Erythroblast (primary cell): ENCODE measurements at regions not wholly inside any gene's neighbourhood (a gene's known extent, or its start where the extent isn't known, plus 50 kb on each side); places are given as distances from the start of the nearest gene placed in this dataset.

ENCODE experiments used
- GATA1 ChIP-seq: IDR thresholded peaks from 2 replicates; pipeline ENCODE4 v1.6.1; 2011; ENCODE audit warnings: low read depth, mild to moderate bottlenecking, control low read depth, low read length, moderate library complexity
- POLR2A ChIP-seq: IDR thresholded peaks from 2 replicates; pipeline ENCODE4 v1.6.1; 2011; ENCODE audit warnings: mild to moderate bottlenecking, low read length

DNA sequence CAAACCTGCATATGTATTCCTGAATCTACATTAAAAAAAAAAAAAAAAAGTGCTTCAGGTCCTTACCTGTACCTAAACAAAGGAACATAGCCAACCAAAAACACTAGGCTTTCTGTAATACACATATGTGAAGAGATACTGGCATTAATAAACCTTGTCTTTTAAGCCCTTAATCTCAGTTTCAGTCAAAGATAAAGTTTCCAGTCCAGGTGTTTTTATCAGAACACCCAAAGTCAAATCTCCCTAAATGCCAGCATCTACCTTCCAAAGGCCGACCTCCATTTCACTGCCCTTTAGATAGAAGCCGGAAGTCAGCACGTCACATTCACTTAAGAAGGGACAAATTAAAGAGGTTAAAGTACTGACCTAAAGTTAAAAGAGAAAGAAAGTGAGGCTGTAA is 79.8 kb upstream of the NEBL start:
- TF ChIP-seq POLR2A (no peak), GATA1 (no peak)
